Astrocyte of the spinal cord (primary cell): ENCODE measurements at regions not wholly inside any gene's neighbourhood (a gene's known extent, or its start where the extent isn't known, plus 50 kb on each side); places are given as distances from the start of the nearest gene placed in this dataset.
A peak's percentile ranks its signal among the peaks of the same experiment; 100 is the strongest.

Source experiments
- DNase-seq: peaks from one replicate; pipeline ENCODE4 v3.0.0; 2011; ENCODE audit warnings: low read depth, low spot score
- H3K4me3 ChIP-seq: 2 replicates; pipeline ENCODE4 v1.5.1; 2011; ENCODE audit warnings: low read depth, mild to moderate bottlenecking, low read length, moderate library complexity
- CTCF ChIP-seq: IDR thresholded peaks from 2 replicates; pipeline ENCODE4 v1.5.1; 2012; ENCODE audit warnings: low read depth, mild to moderate bottlenecking, low read length, inconsistent platforms
- in situ Hi-C: cut with HindIII; loops from 2 replicates; pipeline ENCODE4 v1.10.0; 2017; ENCODE audit warnings: low sequenced_read_pairs

DNA sequence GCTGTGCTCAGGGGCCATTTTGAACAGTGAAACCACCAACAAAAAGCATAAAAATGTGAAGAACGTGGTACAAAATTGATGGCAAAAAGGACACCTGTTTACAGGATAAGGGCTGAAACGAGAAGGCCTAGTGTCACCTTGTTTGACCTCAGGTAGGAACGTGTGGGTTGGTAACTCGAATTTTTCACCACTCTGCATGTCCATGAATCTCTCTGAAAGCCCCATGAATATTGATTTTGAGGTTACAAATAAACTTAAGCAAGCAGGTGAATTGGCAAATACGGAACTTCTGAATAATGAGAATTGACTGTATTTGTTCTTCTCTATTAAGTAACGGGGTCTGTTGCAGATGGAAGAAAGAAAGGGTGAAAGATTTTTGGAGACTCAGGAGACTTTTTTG, 59.6 kb upstream of the EDN1 start:
- H3K4me3 ChIP-seq = no peak overlapping the region
- in situ Hi-C loops = no loop called here
- no peak for DNase-seq
- no peak for TF ChIP-seq CTCF

DNA sequence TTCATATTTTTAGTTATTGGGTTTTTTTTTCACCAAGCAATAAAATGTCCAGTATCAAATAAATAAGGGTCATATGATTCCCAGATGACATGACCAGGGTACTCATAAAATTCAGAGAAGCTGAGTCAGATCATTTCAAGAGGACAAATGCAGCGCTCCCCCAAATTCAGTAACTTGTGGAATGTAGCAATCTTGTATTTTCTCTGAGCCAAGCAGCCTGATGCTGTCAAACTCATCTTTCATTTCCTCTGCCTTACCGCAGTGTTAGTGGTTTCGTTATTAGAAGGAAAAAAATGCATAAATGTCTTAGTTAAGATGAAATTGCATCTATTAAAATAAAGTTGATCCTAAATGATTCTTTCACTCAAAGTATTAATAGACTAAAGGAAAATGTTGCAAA, 57.8 kb upstream of the EDN1 start:
- no peak for TF ChIP-seq CTCF

GRCh38 chr6:12232821-12233220, 57.3 kb upstream of the EDN1 start:
- no peak for DNase-seq

More for the DNA sequence above, 57.8 kb upstream of the EDN1 start:
- no peak overlapping the region for H3K4me3 ChIP-seq
- in situ Hi-C loops = no loop called here
- no peak for DNase-seq

GRCh38 chr6:12233693-12234571, 56.2 kb upstream of the EDN1 start:
- TF ChIP-seq CTCF = peak; percentile 83
- in situ Hi-C loops = no loop called here
- H3K4me3 ChIP-seq = no peak overlapping the region
- DNase-seq = peak; percentile 88

More at GRCh38 chr6:12232821-12233220, 57.3 kb upstream of the EDN1 start:
- in situ Hi-C loops = no loop called here
- no peak for TF ChIP-seq CTCF
- H3K4me3 ChIP-seq = no peak overlapping the region

DNA sequence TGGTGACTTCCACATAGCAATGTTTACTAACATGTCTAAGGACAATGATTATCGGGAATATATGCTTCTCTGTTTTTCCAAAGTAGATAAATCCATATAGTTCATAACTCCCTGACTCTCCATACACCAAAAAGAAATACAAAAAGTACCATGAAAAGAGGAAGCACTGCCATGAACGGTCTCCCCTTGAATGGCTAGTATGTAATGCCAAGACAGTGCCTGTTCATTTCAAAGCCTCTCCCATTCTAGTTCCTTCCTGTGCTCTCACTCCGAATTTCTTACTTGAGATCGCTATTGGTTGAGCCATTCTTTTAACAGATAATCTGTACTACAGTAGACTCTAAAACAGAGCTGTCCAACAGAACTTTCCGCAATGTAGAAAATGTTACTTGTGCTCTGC, 54.8 kb upstream of the EDN1 start:
- in situ Hi-C loops = no loop called here
- no peak for TF ChIP-seq CTCF
- DNase-seq = no peak
- H3K4me3 ChIP-seq = no peak overlapping the region

DNA sequence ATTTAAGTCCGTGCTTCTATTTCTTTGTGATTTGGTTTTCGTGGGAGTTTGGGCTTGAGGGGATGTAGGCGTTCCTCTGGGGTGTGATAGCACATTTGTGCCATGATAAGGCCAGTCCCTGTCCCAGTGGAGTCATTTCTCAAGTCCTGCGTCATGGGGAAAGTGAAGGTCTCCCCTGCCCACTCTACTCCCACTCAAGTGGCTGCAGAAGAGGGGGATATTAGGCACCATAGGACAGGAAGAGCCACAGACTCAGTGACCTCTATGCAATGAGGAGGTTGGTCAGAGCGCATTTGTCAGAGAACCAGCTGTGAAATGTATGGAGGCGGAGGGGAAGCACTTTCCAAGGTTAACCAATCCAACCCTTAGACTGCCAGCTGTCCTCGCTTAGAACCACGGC, 51.9 kb upstream of the EDN1 start:
- no peak for TF ChIP-seq CTCF
- no peak overlapping the region for H3K4me3 ChIP-seq
- DNase-seq = no peak
- in situ Hi-C loops = no loop called here
